GM23338 (cell line): ENCODE measurements at regions not wholly inside any gene's neighbourhood (a gene's known extent, or its start where the extent isn't known, plus 50 kb on each side); places are given as distances from the start of the nearest gene placed in this dataset.

Source experiments
- ATAC-seq: fragments of 200-7000 bp; cut with Tn5 transposase; 3 replicates; pipeline ENCODE4 v1.9.1; 2020
- DNase-seq: peaks from one replicate; pipeline ENCODE4 v3.0.0-alpha.2; 2015; ENCODE audit warnings: low spot score
- H2AFZ ChIP-seq: fragments of 200-600 bp; sonication (generic); 2 replicates; pipeline ENCODE4 v1.8.0; 2016; ENCODE audit warnings: antibody characterized with exemption, mild to moderate bottlenecking, moderate library complexity
- H3F3A ChIP-seq: fragments of 200-600 bp; sonication (generic); replicated peaks from 2 replicates; pipeline ENCODE4 v1.8.0; 2017; ENCODE audit warnings: antibody characterized with exemption, mixed run types, low read depth
- H3K27ac ChIP-seq: fragments of 200-600 bp; sonication (generic); 2 replicates; pipeline ENCODE4 v1.6.1; 2016; ENCODE audit warnings: low read depth
- H3K27me3 ChIP-seq: fragments of 200-600 bp; sonication (generic); 2 replicates; pipeline ENCODE4 v1.8.0; 2016; ENCODE audit warnings: mild to moderate bottlenecking, mixed run types, moderate library complexity; ENCODE audit not compliant: insufficient read depth
- H3K36me3 ChIP-seq: fragments of 200-600 bp; sonication (generic); 2 replicates; pipeline ENCODE4 v1.8.0; 2016; ENCODE audit warnings: mild to moderate bottlenecking; ENCODE audit not compliant: insufficient read depth
- H3K4me1 ChIP-seq: fragments of 200-600 bp; sonication (generic); 2 replicates; pipeline ENCODE4 v1.8.0; 2016; ENCODE audit warnings: mild to moderate bottlenecking, moderate library complexity; ENCODE audit not compliant: insufficient read depth
- H3K4me2 ChIP-seq: fragments of 200-600 bp; sonication (generic); 2 replicates; pipeline ENCODE4 v1.7.1; 2017; ENCODE audit warnings: mixed run types
- H3K4me3 ChIP-seq: fragments of 200-600 bp; sonication (generic); 2 replicates; pipeline ENCODE4 v1.6.1; 2016; ENCODE audit warnings: mixed run types
- H3K79me2 ChIP-seq: fragments of 200-600 bp; sonication (generic); replicated peaks from 2 replicates; pipeline ENCODE4 v1.8.0; 2017; ENCODE audit warnings: mild to moderate bottlenecking; ENCODE audit not compliant: insufficient read depth
- H3K9me2 ChIP-seq: fragments of 200-600 bp; sonication (generic); 2 replicates; pipeline ENCODE4 v1.8.0; 2017; ENCODE audit not compliant: insufficient read depth
- H4K20me1 ChIP-seq: fragments of 200-600 bp; sonication (generic); replicated peaks from 2 replicates; pipeline ENCODE4 v1.8.0; 2017; ENCODE audit warnings: mild to moderate bottlenecking; ENCODE audit not compliant: insufficient read depth
- H3K27ac Mint-ChIP-seq: 2 replicates; pipeline ENCODE4 v1.8.0; 2020; ENCODE audit warnings: inconsistent platforms, mild to moderate bottlenecking, moderate library complexity, mixed read lengths
- H3K27me3 Mint-ChIP-seq: 3 replicates; pipeline ENCODE4 v1.8.0; 2022; ENCODE audit warnings: low read depth, mild to moderate bottlenecking, moderate library complexity, mixed read lengths, inconsistent platforms; ENCODE audit not compliant: insufficient read depth, poor library complexity
- H3K36me3 Mint-ChIP-seq: 3 replicates; pipeline ENCODE4 v1.8.0; 2021; ENCODE audit warnings: low read depth, mild to moderate bottlenecking, inconsistent platforms, moderate library complexity, mixed read lengths
- H3K4me1 Mint-ChIP-seq: 3 replicates; pipeline ENCODE4 v1.8.0; 2020; ENCODE audit warnings: mild to moderate bottlenecking, inconsistent platforms, mixed read lengths
- H3K4me3 Mint-ChIP-seq: 3 replicates; pipeline ENCODE4 v1.8.0; 2021; ENCODE audit warnings: moderate library complexity, mild to moderate bottlenecking, inconsistent platforms, mixed read lengths
- H3K9me3 Mint-ChIP-seq: 3 replicates; pipeline ENCODE4 v1.8.0; 2020; ENCODE audit warnings: moderate library complexity, mild to moderate bottlenecking, inconsistent platforms, mixed read lengths
- CREB1 ChIP-seq: fragments of 250-450 bp; sonication (Bioruptor Pico); IDR thresholded peaks from 2 replicates; pipeline ENCODE4 v1.5.0; 2020; ENCODE audit warnings: low read depth, mild to moderate bottlenecking, moderate library complexity
- EZH2 ChIP-seq: fragments of 200-600 bp; sonication (generic); IDR thresholded peaks from one replicate; pipeline ENCODE4 v1.8.0; 2017; ENCODE audit warnings: antibody characterized with exemption, mild to moderate bottlenecking, low read depth; ENCODE audit not compliant: unreplicated experiment
- EZH2phosphoT487 ChIP-seq: fragments of 200-600 bp; sonication (generic); IDR thresholded peaks from one replicate; pipeline ENCODE4 v1.8.1; 2018; ENCODE audit warnings: antibody characterized with exemption; ENCODE audit not compliant: unreplicated experiment
- JUNB ChIP-seq: IDR thresholded peaks from one replicate; pipeline ENCODE4 v1.6.1; 2016; ENCODE audit warnings: antibody characterized with exemption; ENCODE audit not compliant: unreplicated experiment
- NANOG ChIP-seq: IDR thresholded peaks from 2 replicates; pipeline ENCODE4 v1.6.1; 2016; ENCODE audit warnings: antibody characterized with exemption, borderline replicate concordance
- POLR2AphosphoS5 ChIP-seq: IDR thresholded peaks from 2 replicates; pipeline ENCODE4 v1.6.1; 2016; ENCODE audit warnings: antibody characterized with exemption, low read depth
- STAT1 ChIP-seq: IDR thresholded peaks from one replicate; pipeline ENCODE4 v1.6.1; 2016; ENCODE audit warnings: antibody characterized with exemption; ENCODE audit not compliant: unreplicated experiment
- ZNF114 ChIP-seq: fragments of 250-450 bp; sonication (Bioruptor Pico); IDR thresholded peaks from 2 replicates; pipeline ENCODE4 v1.5.0; 2020; ENCODE audit warnings: mild to moderate bottlenecking, moderate library complexity
- ZNF331 ChIP-seq: fragments of 250-450 bp; sonication (Bioruptor Pico); IDR thresholded peaks from 2 replicates; pipeline ENCODE4 v1.5.0; 2020; ENCODE audit warnings: low read depth, mild to moderate bottlenecking, moderate library complexity
- TF ChIP-seq, protein P1 (sequence below): fragments of 250-450 bp; sonication (Bioruptor Pico); IDR thresholded peaks from 2 replicates; pipeline ENCODE4 v1.5.0; 2020; ENCODE audit warnings: mild to moderate bottlenecking, moderate library complexity
- TF ChIP-seq, protein P2 (sequence below): IDR thresholded peaks from 2 replicates; pipeline ENCODE4 v1.6.1; 2016; ENCODE audit warnings: antibody characterized with exemption
- TF ChIP-seq, protein P3 (sequence below), 2 experiments: fragments of 200-600 bp in 1 of 2; sonication (generic) in 1 of 2; conservative IDR thresholded peaks; 2 replicates each; pipeline versions ENCODE4 v1.5.1 to v1.6.1; 2016 to 2017; ENCODE audit warnings: antibody characterized with exemption in 2 of 2, low read depth in 2 of 2, mild to moderate bottlenecking in 2 of 2, moderate library complexity in 1 of 2
- TF ChIP-seq, protein P4 (sequence below): IDR thresholded peaks from one replicate; pipeline ENCODE4 v1.6.1; 2018; ENCODE audit warnings: antibody characterized with exemption; ENCODE audit not compliant: unreplicated experiment

DNA sequence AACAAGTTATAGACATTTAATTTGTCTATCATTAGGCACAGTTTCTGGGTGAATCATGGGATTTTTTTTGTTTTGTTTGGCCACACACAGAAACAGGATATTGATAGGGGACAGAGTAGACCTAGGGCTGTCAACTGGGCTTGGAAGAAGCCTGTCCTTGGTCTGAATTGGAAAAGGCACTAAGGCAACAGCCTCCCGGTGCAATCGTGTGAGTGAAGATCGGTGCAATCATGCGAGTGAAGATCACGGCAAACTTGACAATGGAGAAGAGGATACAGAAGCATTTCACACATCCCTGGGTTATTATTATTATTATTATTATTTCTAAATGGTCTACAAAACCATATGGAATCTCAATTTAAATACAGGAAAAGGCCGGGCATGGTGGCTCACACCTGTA, 94.5 kb downstream of the ACKR3 start:
- Histone ChIP-seq H3K4me1 (peaks cover 13% of the 10 kb centered on the region; the same call in 1 of the 2 replicates), H3K36me3 (no peaks in the 10 kb centered on the region), H3K4me3 (no peak overlapping the region), H3K9me2 (peaks cover 11% of the 10 kb centered on the region), H4K20me1 (no peaks in the 10 kb centered on the region), H3K27ac (no peak overlapping the region), H3K79me2 (no peaks in the 10 kb centered on the region), H3K4me2 (no peak overlapping the region), H2AFZ (no peak overlapping the region), H3F3A (no peaks in the 10 kb centered on the region), H3K27me3 (no peaks in the 10 kb centered on the region)
- Mint-ChIP-seq H3K27me3 (peaks cover 6% of the 10 kb centered on the region), H3K27ac (no peak overlapping the region), H3K4me3 (no peak overlapping the region), H3K4me1 (peaks cover 36% of the 10 kb centered on the region), H3K36me3 (peaks cover 11% of the 10 kb centered on the region; the same call in 2 of the 3 replicates), H3K9me3 (peaks cover 15% of the 10 kb centered on the region)
- TF ChIP-seq, protein P1, sequence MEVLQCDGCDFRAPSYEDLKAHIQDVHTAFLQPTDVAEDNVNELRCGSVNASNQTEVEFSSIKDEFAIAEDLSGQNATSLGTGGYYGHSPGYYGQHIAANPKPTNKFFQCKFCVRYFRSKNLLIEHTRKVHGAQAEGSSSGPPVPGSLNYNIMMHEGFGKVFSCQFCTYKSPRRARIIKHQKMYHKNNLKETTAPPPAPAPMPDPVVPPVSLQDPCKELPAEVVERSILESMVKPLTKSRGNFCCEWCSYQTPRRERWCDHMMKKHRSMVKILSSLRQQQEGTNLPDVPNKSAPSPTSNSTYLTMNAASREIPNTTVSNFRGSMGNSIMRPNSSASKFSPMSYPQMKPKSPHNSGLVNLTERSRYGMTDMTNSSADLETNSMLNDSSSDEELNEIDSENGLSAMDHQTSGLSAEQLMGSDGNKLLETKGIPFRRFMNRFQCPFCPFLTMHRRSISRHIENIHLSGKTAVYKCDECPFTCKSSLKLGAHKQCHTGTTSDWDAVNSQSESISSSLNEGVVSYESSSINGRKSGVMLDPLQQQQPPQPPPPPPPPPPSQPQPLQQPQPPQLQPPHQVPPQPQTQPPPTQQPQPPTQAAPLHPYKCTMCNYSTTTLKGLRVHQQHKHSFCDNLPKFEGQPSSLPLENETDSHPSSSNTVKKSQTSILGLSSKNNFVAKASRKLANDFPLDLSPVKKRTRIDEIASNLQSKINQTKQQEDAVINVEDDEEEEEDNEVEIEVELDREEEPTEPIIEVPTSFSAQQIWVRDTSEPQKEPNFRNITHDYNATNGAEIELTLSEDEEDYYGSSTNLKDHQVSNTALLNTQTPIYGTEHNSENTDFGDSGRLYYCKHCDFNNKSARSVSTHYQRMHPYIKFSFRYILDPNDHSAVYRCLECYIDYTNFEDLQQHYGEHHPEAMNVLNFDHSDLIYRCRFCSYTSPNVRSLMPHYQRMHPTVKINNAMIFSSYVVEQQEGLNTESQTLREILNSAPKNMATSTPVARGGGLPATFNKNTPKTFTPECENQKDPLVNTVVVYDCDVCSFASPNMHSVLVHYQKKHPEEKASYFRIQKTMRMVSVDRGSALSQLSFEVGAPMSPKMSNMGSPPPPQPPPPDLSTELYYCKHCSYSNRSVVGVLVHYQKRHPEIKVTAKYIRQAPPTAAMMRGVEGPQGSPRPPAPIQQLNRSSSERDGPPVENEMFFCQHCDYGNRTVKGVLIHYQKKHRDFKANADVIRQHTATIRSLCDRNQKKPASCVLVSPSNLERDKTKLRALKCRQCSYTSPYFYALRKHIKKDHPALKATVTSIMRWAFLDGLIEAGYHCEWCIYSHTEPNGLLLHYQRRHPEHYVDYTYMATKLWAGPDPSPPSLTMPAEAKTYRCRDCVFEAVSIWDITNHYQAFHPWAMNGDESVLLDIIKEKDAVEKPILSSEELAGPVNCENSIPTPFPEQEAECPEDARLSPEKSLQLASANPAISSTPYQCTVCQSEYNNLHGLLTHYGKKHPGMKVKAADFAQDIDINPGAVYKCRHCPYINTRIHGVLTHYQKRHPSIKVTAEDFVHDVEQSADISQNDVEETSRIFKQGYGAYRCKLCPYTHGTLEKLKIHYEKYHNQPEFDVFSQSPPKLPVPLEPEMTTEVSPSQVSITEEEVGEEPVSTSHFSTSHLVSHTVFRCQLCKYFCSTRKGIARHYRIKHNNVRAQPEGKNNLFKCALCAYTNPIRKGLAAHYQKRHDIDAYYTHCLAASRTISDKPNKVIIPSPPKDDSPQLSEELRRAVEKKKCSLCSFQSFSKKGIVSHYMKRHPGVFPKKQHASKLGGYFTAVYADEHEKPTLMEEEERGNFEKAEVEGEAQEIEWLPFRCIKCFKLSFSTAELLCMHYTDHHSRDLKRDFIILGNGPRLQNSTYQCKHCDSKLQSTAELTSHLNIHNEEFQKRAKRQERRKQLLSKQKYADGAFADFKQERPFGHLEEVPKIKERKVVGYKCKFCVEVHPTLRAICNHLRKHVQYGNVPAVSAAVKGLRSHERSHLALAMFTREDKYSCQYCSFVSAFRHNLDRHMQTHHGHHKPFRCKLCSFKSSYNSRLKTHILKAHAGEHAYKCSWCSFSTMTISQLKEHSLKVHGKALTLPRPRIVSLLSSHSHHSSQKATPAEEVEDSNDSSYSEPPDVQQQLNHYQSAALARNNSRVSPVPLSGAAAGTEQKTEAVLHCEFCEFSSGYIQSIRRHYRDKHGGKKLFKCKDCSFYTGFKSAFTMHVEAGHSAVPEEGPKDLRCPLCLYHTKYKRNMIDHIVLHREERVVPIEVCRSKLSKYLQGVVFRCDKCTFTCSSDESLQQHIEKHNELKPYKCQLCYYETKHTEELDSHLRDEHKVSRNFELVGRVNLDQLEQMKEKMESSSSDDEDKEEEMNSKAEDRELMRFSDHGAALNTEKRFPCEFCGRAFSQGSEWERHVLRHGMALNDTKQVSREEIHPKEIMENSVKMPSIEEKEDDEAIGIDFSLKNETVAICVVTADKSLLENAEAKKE (CRISPR knock-in tag): no peak
- TF ChIP-seq CREB1 (CRISPR knock-in tag) (no peak), ZNF114 (no peak), EZH2phosphoT487 (no peak), POLR2AphosphoS5 (no peak), NANOG (no peak), JUNB (no peak), ZNF331 (CRISPR knock-in tag) (no peak), EZH2 (no peak), STAT1 (no peak)
- TF ChIP-seq, protein P2, sequence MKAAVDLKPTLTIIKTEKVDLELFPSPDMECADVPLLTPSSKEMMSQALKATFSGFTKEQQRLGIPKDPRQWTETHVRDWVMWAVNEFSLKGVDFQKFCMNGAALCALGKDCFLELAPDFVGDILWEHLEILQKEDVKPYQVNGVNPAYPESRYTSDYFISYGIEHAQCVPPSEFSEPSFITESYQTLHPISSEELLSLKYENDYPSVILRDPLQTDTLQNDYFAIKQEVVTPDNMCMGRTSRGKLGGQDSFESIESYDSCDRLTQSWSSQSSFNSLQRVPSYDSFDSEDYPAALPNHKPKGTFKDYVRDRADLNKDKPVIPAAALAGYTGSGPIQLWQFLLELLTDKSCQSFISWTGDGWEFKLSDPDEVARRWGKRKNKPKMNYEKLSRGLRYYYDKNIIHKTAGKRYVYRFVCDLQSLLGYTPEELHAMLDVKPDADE: no peak
- TF ChIP-seq, protein P3, sequence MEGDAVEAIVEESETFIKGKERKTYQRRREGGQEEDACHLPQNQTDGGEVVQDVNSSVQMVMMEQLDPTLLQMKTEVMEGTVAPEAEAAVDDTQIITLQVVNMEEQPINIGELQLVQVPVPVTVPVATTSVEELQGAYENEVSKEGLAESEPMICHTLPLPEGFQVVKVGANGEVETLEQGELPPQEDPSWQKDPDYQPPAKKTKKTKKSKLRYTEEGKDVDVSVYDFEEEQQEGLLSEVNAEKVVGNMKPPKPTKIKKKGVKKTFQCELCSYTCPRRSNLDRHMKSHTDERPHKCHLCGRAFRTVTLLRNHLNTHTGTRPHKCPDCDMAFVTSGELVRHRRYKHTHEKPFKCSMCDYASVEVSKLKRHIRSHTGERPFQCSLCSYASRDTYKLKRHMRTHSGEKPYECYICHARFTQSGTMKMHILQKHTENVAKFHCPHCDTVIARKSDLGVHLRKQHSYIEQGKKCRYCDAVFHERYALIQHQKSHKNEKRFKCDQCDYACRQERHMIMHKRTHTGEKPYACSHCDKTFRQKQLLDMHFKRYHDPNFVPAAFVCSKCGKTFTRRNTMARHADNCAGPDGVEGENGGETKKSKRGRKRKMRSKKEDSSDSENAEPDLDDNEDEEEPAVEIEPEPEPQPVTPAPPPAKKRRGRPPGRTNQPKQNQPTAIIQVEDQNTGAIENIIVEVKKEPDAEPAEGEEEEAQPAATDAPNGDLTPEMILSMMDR (conservative IDR thresholded peaks at IDR 0.05; ENCODE audit: low read depth in 2 of 2): no peak
- TF ChIP-seq, protein P4, sequence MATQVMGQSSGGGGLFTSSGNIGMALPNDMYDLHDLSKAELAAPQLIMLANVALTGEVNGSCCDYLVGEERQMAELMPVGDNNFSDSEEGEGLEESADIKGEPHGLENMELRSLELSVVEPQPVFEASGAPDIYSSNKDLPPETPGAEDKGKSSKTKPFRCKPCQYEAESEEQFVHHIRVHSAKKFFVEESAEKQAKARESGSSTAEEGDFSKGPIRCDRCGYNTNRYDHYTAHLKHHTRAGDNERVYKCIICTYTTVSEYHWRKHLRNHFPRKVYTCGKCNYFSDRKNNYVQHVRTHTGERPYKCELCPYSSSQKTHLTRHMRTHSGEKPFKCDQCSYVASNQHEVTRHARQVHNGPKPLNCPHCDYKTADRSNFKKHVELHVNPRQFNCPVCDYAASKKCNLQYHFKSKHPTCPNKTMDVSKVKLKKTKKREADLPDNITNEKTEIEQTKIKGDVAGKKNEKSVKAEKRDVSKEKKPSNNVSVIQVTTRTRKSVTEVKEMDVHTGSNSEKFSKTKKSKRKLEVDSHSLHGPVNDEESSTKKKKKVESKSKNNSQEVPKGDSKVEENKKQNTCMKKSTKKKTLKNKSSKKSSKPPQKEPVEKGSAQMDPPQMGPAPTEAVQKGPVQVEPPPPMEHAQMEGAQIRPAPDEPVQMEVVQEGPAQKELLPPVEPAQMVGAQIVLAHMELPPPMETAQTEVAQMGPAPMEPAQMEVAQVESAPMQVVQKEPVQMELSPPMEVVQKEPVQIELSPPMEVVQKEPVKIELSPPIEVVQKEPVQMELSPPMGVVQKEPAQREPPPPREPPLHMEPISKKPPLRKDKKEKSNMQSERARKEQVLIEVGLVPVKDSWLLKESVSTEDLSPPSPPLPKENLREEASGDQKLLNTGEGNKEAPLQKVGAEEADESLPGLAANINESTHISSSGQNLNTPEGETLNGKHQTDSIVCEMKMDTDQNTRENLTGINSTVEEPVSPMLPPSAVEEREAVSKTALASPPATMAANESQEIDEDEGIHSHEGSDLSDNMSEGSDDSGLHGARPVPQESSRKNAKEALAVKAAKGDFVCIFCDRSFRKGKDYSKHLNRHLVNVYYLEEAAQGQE: no peak
- DNase-seq (no peak), ATAC-seq (no peak)
